Hematopoietic multipotent progenitor cell (in vitro differentiated cells): ENCODE measurements at regions not wholly inside any gene's neighbourhood (a gene's known extent, or its start where the extent isn't known, plus 50 kb on each side); places are given as distances from the start of the nearest gene placed in this dataset.

Experiments used
- DNase-seq, 3 donors: peaks; one replicate each; pipeline ENCODE4 v3.0.0-alpha.2; 2011 to 2015; ENCODE audit warnings: low read depth in 2 of 3, low spot score in 2 of 3

DNA sequence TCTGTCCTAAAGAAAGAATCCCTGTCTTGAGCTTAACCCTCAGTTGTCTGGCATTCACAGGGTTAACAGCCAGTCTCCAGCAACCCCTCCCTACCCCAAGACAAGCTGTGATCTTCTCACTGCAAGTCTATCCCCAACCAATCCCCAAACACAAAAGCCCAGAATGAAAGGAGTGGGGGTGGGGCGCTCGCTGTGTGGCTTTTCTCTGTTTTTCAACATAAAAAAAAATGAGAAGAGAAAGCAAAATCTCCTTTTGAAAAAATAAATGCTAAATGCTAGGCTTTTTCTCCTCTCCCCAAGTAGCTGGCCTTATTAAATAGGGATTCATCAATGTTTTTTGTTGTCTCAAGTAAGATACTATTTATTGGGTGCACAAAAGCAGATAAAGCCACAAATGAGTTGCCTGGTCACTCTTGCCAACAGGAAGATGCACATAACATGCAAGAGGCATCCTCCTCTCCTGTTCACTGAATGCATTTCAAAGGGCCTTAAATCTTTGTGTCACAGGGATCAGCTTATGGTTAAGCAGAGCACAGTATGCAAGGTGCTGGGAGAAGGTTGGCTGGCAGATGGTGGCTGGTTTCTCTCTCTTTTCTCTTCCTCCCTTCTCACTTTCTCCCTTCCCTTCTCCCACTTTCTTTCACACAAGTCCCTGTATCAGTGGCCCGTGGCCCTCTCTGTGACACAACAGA, 225.6 kb downstream of the CMPK2 start:
- DNase-seq, result no peak

DNA sequence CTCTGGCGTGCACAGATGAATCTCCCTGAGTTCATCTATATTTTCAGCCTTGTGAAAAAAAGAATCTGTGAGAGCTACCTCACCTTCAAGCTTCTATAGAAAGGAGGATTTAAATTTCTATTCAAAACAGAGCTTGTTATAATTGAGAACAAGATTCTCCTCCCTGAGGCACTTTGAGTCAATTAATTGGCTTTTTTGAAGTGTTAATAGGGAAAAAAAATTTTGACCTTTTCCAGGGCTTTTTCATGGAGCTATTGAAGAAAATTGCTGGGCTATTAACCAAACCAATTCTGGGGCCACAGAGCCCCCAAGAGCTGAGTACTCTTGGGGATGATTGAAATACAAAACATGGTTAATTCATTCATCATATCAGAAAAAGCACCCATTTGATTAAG, 225.1 kb downstream of the CMPK2 start:
- DNase-seq, result no peak

- no peak for DNase-seq
Observed at GRCh38 chr2:6641956-6642355, 223.8 kb downstream of the CMPK2 start.

GRCh38 chr2:6644261-6644660, 221.4 kb downstream of the CMPK2 start:
- no peak for DNase-seq

DNA sequence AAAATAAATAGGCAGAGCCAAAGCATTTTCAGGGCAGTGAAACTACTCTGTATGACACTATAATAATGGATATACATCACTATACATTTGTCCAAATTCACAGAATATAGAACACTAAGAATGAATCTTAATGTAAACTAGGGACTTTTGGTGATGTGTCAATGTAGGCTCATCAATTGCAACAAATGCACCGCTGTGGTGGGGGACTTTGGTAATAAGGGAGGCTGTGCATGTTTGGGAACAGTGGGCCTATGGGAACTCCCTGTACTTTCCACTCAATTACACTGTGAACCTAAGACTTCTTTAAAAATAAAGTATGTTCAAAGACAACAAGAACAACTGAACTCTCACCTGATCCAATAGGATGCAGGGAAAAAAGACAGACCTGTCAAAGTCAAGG, 220.7 kb downstream of the CMPK2 start:
- DNase-seq, result no peak

DNA sequence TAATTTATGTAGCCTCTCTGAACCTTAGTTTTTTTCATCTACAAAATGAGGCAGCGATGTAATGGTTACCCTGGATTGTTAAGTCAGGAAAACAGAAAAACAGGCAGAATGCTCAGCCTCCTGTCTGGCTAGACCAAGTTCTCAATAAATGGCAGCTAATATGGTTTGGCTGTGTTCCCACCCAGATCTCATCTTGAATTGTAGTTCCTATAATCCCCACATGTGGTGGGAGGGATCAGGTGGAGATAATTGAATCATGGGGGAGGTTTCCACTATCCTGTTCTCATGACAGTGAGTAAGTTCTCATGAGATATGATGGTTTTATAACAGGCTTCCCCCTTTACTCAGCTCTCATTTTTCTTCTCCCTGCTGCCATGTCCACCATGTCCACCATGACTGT, 220.0 kb downstream of the CMPK2 start:
- DNase-seq, result no peak

DNA sequence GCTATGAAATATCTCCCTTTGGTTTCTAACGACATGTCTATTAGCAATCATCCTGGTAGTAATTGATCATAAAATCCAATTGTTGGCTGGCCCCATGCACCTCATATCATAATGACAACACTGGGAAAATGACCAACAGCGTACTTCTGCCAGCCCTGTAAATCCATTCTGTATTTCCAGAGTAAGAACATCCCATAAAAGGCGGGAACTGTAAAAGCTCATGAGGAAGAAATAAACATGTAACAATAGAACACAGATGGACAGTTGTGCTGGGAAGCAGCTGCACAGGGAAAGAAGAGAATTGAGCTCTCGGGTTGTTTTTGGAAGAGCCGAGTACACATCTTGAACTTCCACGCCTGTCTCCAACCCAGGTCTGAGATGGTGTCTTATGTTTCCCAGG, 218.7 kb downstream of the CMPK2 start:
- no peak for DNase-seq

DNA sequence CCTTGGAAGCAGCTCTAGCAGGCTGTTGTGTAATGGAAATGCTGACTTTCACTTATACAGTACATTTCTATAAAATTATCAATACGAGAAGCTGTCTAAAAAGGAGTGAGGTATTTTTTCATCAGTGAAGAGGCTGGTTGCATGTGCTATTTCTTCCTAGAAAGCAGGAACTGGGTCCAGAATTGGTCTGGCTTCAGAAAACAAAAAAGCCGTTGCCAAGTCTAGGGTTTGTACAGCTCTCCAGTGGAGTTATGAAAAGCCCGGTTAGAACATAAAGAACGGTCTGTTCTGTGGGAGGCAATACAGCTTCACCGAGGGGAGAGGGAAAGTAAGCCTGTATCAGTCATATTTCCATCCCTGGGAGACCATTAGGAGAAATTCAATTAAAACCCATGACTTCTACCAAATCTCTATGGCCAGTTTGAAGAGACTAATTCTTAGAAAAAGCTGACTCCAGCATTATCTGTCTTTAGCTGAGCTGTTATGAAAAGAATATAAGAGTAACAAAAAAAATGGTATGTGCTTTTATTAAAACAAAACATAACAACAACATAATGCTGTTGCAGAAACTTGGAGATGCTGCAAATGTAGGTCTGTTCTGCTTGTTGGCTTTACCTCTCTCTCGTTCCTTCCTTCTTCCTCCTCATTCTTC, 217.0 kb downstream of the CMPK2 start:
- no peak for DNase-seq

- no peak for DNase-seq
Observed at GRCh38 chr2:6650311-6650710, 215.4 kb downstream of the CMPK2 start.

DNA sequence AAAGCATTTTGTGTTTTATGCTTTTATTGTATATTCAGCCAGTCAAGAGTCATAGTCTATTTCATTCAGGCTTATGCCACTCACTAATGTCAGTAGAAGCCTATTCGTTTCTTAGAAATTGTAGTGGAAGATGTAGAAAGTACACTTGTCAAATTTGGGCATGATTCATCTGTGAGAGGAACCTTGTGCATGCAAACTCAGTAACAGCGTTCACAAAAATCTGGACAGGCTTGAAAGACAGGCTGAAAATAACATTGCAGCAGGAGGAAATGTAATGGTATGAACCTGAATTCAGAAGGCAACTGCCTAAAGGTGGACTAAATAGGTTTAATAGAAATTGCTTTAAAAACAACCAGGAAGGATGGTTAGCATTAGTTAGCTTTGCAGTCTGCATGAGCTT, 213.5 kb downstream of the CMPK2 start:
- DNase-seq, result no peak

- DNase-seq, result no peak
Observed at GRCh38 chr2:6653281-6653750, 212.4 kb downstream of the CMPK2 start.

DNA sequence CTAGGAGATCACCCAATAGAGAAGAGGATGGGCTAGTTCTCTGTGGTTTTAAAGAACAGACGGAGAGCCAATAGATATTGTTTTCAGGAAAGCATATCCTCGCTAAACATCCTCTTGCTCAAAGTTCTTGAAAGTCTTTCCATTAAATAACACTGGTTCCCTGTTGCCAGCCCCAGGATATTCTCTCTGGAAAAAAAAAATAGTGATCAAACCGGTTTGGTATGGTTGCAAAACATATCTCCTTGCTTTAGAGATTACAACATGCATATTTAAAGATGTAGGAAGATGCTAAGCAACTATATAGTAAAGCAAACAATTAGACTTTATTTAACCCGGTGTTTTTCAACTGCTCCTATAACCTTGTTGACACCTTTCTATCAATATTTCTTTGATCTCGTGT, 211.4 kb downstream of the CMPK2 start:
- DNase-seq, result no peak

GRCh38 chr2:6656633-6657032, 209.1 kb downstream of the CMPK2 start:
- DNase-seq, result no peak

- DNase-seq, result no peak
Observed at GRCh38 chr2:6657136-6657535, 208.6 kb downstream of the CMPK2 start.

GRCh38 chr2:6657855-6658254, 207.9 kb downstream of the CMPK2 start:
- no peak for DNase-seq

DNA sequence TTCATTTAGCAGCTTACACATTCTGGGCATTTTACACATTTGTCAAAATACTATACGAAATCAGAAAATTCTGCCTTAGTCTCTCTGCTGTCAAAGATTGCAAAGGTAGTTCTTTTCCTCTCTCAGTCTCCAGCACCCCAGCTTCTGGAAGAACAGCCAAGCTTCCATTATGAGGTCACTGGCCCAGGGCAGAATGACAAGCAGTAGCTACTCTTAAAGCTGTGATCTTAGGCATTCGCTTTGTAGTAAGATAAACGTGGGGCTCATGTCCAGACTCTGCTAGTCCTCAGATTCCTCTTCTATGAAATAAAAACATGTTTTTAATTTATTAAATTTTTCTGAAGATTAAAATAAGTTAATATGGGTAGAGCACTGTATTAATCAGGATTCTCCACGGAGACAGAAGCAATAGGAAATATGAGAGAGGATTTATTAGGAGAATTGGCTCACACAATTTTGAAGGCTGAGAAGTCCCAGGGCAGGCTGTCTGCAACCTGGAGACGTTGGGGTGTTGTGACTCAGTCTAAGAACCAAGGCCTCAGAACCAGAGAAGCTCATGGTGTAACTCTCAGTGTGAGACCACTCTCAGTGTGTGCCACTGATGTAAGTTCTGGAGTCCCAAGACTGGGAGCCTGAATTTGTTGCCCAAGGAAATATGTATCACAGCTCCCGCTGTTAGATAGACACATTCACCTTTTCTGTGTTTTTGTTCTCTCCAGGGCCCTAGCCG, 201.2 kb downstream of the CMPK2 start:
- DNase-seq, result no peak

DNA sequence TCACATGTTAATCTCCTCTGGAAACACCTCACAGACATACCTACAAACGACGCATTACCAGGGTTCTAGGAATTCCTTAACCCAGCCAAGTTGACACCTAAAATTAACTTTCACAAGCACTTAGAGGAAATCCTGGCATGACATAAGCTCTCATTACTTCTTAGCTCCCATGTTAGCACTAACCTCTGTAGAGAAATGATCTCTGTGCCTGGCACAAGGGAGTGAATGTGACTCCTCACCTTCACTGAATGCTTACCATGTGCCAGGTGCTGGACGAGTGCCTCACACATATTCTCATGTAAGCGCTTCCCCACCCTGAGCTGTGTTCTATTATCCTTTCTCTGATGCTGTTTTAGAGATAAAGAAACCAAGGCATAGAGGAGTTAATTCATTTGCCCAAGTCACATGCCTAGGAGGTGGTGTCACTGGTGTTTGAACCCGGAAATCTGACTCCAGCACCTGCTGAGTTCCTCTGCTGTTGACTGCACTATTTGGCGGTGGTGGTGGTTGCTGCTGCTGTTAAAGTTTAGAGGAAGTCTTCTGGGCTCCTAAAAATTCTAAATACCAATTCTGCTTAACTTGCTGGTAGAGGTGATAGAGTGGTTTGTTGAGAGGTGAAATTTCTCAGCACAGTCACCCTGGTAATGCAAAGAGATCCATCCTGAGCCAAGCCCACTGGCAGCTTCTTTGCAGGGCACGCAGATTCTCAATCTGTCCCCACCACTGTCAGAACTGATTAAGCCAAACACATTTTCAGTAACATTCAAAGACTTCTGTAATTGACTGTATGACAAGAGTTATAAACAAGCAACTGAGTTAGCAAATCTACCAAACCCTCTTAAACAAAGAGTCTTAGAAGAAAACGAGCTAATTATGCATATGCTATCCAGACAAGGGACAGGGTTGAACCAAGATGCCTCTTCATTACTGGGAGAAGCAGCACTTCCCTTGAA, 200.3 kb downstream of the CMPK2 start:
- DNase-seq, result no peak

DNA sequence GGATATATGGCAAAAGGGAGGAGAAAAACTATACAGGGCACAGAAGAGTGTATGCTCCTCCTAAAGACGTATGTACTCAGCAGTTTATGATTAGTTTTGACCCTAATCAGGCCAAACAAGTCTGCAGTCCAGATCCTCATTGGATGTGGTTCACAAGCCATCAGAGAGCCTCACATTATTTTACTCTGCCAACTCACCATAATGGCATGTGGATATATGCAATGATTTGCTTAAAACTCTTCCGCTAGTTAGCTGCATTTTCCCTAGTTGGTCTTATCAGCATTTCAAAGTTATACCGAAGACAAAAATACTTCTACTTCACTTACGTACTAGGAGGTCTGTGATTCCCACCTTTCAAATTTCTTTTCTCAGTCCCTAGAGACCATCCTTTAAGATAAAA, 198.4 kb downstream of the CMPK2 start:
- no peak for DNase-seq

GRCh38 chr2:6671913-6672312, 193.8 kb downstream of the CMPK2 start:
- DNase-seq, result no peak

GRCh38 chr2:6674381-6674780, 191.3 kb downstream of the CMPK2 start:
- no peak for DNase-seq

DNA sequence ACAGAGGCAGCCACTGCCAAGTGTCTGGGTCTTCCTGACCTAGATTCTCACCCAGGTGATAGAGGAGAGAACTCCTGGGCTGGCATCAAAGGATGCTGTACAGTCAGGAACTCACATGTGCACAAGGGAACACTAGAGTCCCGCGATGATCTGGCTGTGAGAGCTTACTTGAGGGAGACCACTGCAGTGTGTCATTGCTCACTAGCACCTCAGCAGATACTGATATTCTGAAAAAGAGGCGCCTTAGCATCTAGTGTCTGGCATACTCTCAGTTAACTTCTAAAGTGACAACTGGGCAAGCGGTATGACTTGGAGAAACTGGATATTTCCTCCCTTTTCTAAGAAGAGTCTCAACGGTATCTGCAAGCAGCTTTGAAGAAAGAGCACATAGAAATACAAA, 189.9 kb downstream of the CMPK2 start:
- DNase-seq, result no peak
